ENCODE measurements at regions not wholly inside any gene's neighbourhood (a gene's known extent, or its start where the extent isn't known, plus 50 kb on each side); places are given as distances from the start of the nearest gene placed in this dataset.

GRCh38 chr10:78805176-78805575 lies 263.6 kb upstream of the ZMIZ1 start:
- CTCF ChIA-PET = no interaction called here
- TF ChIP-seq CTCF (IDR thresholded peaks at IDR 0.05; ENCODE audit: control extremely low read depth, extremely low read depth, low read depth, missing control alignments) = no peak
- no peak for DNase-seq (ENCODE audit: extremely low spot score)

GRCh38 chr10:78806681-78807221 lies 262.0 kb upstream of the ZMIZ1 start:
- CTCF ChIA-PET = no interaction called here
- no peak for TF ChIP-seq CTCF (IDR thresholded peaks at IDR 0.05; ENCODE audit: control extremely low read depth, extremely low read depth, low read depth, missing control alignments)
- DNase-seq (ENCODE audit: extremely low spot score) = no peak
- POLR2A ChIA-PET = no interaction called here

More at GRCh38 chr10:78805176-78805575, 263.6 kb upstream of the ZMIZ1 start:
- POLR2A ChIA-PET = no interaction called here

GRCh38 chr10:78807504-78808203 lies 261.1 kb upstream of the ZMIZ1 start:
- no peak for DNase-seq (ENCODE audit: extremely low spot score)
- CTCF ChIA-PET = no interaction called here
- POLR2A ChIA-PET = no interaction called here
- no peak for TF ChIP-seq CTCF (IDR thresholded peaks at IDR 0.05; ENCODE audit: control extremely low read depth, extremely low read depth, low read depth, missing control alignments)

- no peak for DNase-seq (ENCODE audit: extremely low spot score)
- TF ChIP-seq CTCF (IDR thresholded peaks at IDR 0.05; ENCODE audit: control extremely low read depth, extremely low read depth, low read depth, missing control alignments) = no peak
- CTCF ChIA-PET = no interaction called here
- POLR2A ChIA-PET = no interaction called here
Measured at GRCh38 chr10:78808286-78808685, 260.5 kb upstream of the ZMIZ1 start.

GRCh38 chr10:78808736-78809367 lies 259.9 kb upstream of the ZMIZ1 start:
- TF ChIP-seq CTCF (IDR thresholded peaks at IDR 0.05; ENCODE audit: control extremely low read depth, extremely low read depth, low read depth, missing control alignments) = no peak
- CTCF ChIA-PET = no interaction called here

GRCh38 chr10:78811174-78811573 lies 257.6 kb upstream of the ZMIZ1 start:
- ChIA-PET CTCF (interaction anchor here (1.4 kb wide), 1 partner anchor 10 kb away, joined by 3 read pairs; no protein-coding TSS in a partner anchor), POLR2A (no interaction called here)
- DNase-seq (ENCODE audit: extremely low spot score) = no peak
- TF ChIP-seq CTCF (IDR thresholded peaks at IDR 0.05; ENCODE audit: control extremely low read depth, extremely low read depth, low read depth, missing control alignments) = no peak

More at GRCh38 chr10:78808736-78809367, 259.9 kb upstream of the ZMIZ1 start:
- DNase-seq (ENCODE audit: extremely low spot score) = no peak
- POLR2A ChIA-PET = no interaction called here

All from GM10248 (cell line).